ENCODE measurements at regions not wholly inside any gene's neighbourhood (a gene's known extent, or its start where the extent isn't known, plus 50 kb on each side); places are given as distances from the start of the nearest gene placed in this dataset.

- no peak for DNase-seq (ENCODE audit: low read depth in 2 of 3, low spot score in 2 of 3)
Observed at GRCh38 chr10:111785921-111786320, 397.6 kb downstream of the GPAM start.

- no peak for DNase-seq (ENCODE audit: low read depth in 2 of 3, low spot score in 2 of 3)
Observed at GRCh38 chr10:111789821-111790220, 393.7 kb downstream of the GPAM start.

DNA sequence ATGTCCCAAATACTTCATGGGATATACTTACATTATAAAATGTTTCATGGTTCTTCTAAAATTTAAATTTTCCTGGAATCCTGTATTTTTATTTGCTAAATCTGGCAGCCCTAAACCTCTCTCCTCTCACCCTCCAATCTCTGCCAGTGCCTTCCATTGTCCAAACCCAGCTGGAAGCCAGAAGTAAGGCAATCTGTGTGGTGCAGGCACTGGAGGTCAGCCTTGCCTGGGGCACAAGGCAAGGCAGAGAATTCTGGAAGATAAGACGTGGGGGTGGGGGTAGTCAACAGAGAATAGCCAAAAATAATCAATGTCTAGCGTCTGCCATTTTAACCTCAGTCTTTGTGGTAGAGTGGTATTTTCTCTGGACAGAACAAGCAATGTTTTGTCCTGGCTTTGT, 381.7 kb downstream of the GPAM start:
- DNase-seq (ENCODE audit: low read depth in 2 of 3, low spot score in 2 of 3), result no peak

- no peak for DNase-seq (ENCODE audit: low read depth in 2 of 3, low spot score in 2 of 3)
Observed at GRCh38 chr10:111804781-111805180, 378.8 kb downstream of the GPAM start.

DNA sequence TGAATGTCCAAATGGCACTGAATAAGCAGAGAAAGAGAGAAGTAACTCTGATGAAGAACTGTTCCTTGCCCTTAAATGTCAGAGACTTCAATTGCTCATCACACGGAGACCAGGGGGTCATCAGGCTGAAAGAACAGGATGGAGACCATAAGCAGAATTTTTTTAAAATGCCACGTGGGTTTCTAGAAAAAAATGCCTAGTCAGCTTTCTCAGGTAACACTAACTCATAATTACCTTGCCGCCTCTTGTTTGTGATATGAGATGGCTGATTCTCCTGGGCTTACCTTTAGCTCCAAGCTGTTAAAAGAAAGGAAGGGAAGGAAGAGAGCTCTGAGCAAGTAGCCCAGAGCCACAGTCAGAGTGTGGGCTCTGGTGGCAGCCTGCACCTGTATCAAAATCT, 372.0 kb downstream of the GPAM start:
- DNase-seq (ENCODE audit: low read depth in 2 of 3, low spot score in 2 of 3), result no peak

- no peak for DNase-seq (ENCODE audit: low read depth in 2 of 3, low spot score in 2 of 3)
Observed at GRCh38 chr10:111820471-111820870, 363.1 kb downstream of the GPAM start.

DNA sequence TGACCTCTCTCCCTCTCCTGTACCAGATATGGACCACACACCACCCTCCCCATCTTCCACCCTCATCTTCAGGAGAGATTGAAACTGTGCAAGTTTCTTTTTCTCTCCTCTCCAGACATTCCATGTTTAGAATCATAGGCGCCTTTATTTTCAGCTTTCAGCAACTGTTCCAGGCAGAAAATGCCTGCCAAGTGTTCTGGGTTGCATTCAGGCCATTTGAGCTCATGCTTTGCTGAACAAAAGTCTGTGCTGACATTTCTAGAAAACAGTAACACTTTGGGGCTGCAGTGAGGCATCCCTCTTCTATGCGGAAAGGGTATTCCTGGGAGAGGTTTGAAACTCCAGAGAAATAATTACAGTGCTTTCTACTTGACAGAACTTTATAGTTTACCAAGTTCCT, 361.7 kb downstream of the GPAM start:
- DNase-seq (ENCODE audit: low read depth in 2 of 3, low spot score in 2 of 3), result no peak

- no peak for DNase-seq (ENCODE audit: low read depth in 2 of 3, low spot score in 2 of 3)
Observed at GRCh38 chr10:111822661-111823060, 360.9 kb downstream of the GPAM start.

DNA sequence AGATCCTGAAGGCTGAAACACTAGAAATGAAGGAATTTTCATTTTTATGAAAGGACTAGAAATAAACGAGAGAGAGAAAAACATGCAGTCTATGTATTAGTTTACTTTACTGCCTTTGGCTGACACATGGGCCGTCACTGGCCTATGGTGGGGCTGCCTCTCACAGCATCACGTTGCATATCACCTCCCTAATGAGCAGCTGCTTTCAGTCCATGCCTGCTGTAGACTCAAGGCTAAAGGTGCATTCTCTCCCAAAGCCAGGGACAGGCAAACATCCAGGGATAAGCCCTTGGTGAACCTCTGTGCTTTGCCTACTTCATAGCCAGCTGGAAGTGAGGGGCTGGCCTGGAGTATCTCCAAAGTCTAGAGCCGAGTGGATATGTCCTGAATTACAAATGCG, 359.4 kb downstream of the GPAM start:
- DNase-seq (ENCODE audit: low read depth in 2 of 3, low spot score in 2 of 3), result no peak

GRCh38 chr10:111830359-111830758, 353.2 kb downstream of the GPAM start:
- no peak for DNase-seq (ENCODE audit: low read depth in 2 of 3, low spot score in 2 of 3)

DNA sequence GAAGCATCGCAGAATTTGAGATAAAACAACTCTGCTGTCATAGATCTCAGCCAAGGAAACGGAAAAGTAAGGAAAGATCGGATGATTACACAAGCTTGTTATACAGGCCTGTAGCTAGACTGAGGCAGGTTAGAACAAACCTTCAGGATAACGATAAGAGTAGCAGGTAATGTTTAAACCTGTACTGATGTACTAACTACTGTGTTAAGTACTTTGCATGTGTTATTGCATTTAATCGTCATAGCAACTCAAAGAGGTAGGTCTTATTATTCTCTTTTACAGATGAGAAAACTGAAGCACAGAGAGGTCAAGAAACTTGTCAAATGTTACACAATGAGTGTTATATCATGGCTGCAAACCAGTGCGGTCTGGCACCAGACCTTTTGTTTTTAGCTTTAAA, 352.5 kb downstream of the GPAM start:
- DNase-seq (ENCODE audit: low read depth in 2 of 3, low spot score in 2 of 3), result no peak

DNA sequence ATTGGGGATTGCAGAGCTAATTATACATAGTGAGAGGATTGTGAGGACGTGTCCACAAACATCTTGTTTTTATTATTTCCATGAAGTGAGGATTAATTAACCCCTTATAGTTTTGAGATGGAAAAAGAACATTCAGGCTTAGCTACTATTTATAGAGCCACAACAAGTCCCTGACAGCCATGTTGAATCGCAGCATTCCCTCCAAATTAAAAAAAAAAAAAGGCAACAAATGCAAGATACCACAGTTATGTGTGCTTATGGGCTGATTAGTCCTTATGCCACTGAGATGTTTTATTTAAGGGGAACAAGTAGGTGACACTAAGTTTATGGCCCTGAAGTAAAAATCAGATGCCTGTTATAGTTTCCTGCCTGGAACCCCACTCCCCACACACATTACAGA, 350.3 kb downstream of the GPAM start:
- no peak for DNase-seq (ENCODE audit: low read depth in 2 of 3, low spot score in 2 of 3)

GRCh38 chr10:111835574-111835973, 348.0 kb downstream of the GPAM start:
- DNase-seq (ENCODE audit: low read depth in 2 of 3, low spot score in 2 of 3), result no peak

GRCh38 chr10:111836064-111836463, 347.5 kb downstream of the GPAM start:
- no peak for DNase-seq (ENCODE audit: low read depth in 2 of 3, low spot score in 2 of 3)

- no peak for DNase-seq (ENCODE audit: low read depth in 2 of 3, low spot score in 2 of 3)
Observed at GRCh38 chr10:111836571-111836970, 347.0 kb downstream of the GPAM start.

DNA sequence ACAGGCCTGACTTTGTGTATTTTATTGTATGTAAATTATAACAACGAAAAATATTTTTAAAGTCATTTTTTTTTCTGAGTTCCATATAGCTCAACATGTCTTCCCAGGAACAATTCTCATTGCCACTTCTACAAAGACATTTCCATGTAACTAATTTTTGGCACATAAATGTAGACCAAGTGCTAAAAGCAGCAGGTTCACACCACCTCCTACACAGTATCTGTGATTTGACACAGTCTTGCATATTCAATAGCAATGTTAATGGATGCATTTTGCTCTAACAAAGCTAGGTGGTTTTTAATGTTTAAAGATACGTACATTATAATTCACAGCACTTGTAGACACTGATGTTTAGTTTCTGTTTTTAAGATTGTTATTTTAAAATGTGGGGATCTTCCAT, 346.5 kb downstream of the GPAM start:
- DNase-seq (ENCODE audit: low read depth in 2 of 3, low spot score in 2 of 3), result no peak

- DNase-seq (ENCODE audit: low read depth in 2 of 3, low spot score in 2 of 3), result no peak
Observed at GRCh38 chr10:111837985-111838384, 345.6 kb downstream of the GPAM start.

- DNase-seq (ENCODE audit: low read depth in 2 of 3, low spot score in 2 of 3), result no peak
Observed at GRCh38 chr10:111840546-111840945, 343.0 kb downstream of the GPAM start.

DNA sequence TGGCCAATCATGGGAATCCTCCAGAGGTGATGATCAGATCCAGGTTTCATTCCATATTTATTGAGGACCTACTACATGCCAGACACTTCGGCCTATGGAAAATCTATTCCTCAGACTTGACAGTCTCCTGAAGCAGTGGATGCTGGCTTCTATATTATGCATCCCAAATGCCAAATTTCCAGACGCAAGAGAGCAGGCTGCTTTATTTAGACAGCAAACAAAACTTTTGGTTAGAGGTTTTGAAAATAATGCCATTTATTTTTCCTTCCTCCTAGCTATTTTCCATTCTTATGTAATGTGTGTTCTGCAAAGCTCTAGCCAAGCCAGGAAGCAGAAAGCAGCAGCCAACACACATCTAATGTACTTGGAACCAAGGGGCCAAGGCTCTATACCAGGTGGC, 330.8 kb downstream of the GPAM start:
- DNase-seq (ENCODE audit: low read depth in 2 of 3, low spot score in 2 of 3), result no peak

- no peak for DNase-seq (ENCODE audit: low read depth in 2 of 3, low spot score in 2 of 3)
Observed at GRCh38 chr10:111856631-111857030, 326.9 kb downstream of the GPAM start.

- DNase-seq (ENCODE audit: low read depth in 2 of 3, low spot score in 2 of 3), result no peak
Observed at GRCh38 chr10:111865550-111865949, 318.0 kb downstream of the GPAM start.

GRCh38 chr10:111871458-111871857, 312.1 kb downstream of the GPAM start:
- no peak for DNase-seq (ENCODE audit: low read depth in 2 of 3, low spot score in 2 of 3)

- DNase-seq (ENCODE audit: low read depth in 2 of 3, low spot score in 2 of 3), result no peak
Observed at GRCh38 chr10:111872591-111872990, 311.0 kb downstream of the GPAM start.

GRCh38 chr10:111873041-111873440, 310.5 kb downstream of the GPAM start:
- no peak for DNase-seq (ENCODE audit: low read depth in 2 of 3, low spot score in 2 of 3)
